Naive thymus-derived CD4-positive, alpha-beta T cell (primary cell): ENCODE measurements at regions not wholly inside any gene's neighbourhood (a gene's known extent, or its start where the extent isn't known, plus 50 kb on each side); places are given as distances from the start of the nearest gene placed in this dataset.
"Not testable (repeated sequence)": the region's sequence is repeated elsewhere in the genome, so short reads cannot be mapped to it uniquely, and the experiment has no call there.

Experiments
- ATAC-seq: fragments of 150-1000 bp; cut with Tn5 transposase; 2 replicates; pipeline ENCODE4 v1.10.0; 2021; ENCODE audit warnings: mild to moderate bottlenecking, moderate library complexity
- CTCF ChIA-PET: fragments of 350-600 bp; sonication (Branson Sonifier 250); formaldehyde crosslinking; loops from one replicate; lab custom pipeline; 2021; ENCODE audit warnings: antibody characterized with exemption; lab: Charles Lee
- POLR2A ChIA-PET: fragments of 350-600 bp; sonication (Branson Sonifier 250); formaldehyde crosslinking; loops from one replicate; lab custom pipeline; 2021; ENCODE audit warnings: antibody characterized with exemption, inconsistent platforms; lab: Charles Lee
- DNase-seq, 9 donors: peaks; one replicate each; pipeline versions ENCODE4 v3.0.0 to v3.0.0-alpha.2; 2020 to 2022; ENCODE audit warnings: mixed read lengths in 1 of 9
- H3K27ac ChIP-seq: one replicate; pipeline ENCODE4 v1.7.0; 2013; ENCODE audit warnings: mild to moderate bottlenecking, low read depth, low read length, moderate library complexity
- H3K27me3 ChIP-seq, 2 donors: one replicate each; pipeline ENCODE4 v1.7.0; 2013; ENCODE audit warnings: low read length in 2 of 2, mild to moderate bottlenecking in 2 of 2, moderate library complexity in 2 of 2; ENCODE audit not compliant: control insufficient read depth in 2 of 2, insufficient read depth in 2 of 2
- H3K36me3 ChIP-seq, 3 experiments: 1 replicate in 2 of 3; 2 replicates in 1 of 3; pipeline ENCODE4 v1.7.0; 2013; ENCODE audit warnings: low read length in 3 of 3, mild to moderate bottlenecking in 3 of 3, moderate library complexity in 1 of 3; ENCODE audit not compliant: insufficient read depth in 3 of 3, control insufficient read depth in 2 of 3
- H3K4me1 ChIP-seq, 2 donors: one replicate each; pipeline ENCODE4 v1.7.0; 2013; ENCODE audit warnings: low read length in 2 of 2, mild to moderate bottlenecking in 2 of 2, moderate library complexity in 1 of 2; ENCODE audit not compliant: control insufficient read depth in 2 of 2, insufficient read depth in 2 of 2
- H3K4me3 ChIP-seq: 2 replicates; pipeline ENCODE4 v1.7.0; 2013; ENCODE audit warnings: mild to moderate bottlenecking, low read length
- H3K9me3 ChIP-seq, 3 experiments: 1 replicate in 2 of 3; 2 replicates in 1 of 3; pipeline ENCODE4 v1.7.0; 2013; ENCODE audit warnings: low read length in 3 of 3; ENCODE audit not compliant: control insufficient read depth in 2 of 3
- H3K27ac Mint-ChIP-seq, 9 donors: one replicate each; pipeline ENCODE4 v1.8.0; 2020 to 2022; ENCODE audit warnings: mixed read lengths in 9 of 9, mild to moderate bottlenecking in 8 of 9, moderate library complexity in 5 of 9, inconsistent platforms in 2 of 9
- H3K27me3 Mint-ChIP-seq, 5 donors: one replicate each; pipeline ENCODE4 v1.8.0; 2021 to 2022; ENCODE audit warnings: mixed read lengths in 5 of 5, mild to moderate bottlenecking in 1 of 5
- H3K36me3 Mint-ChIP-seq, 5 donors: one replicate each; pipeline ENCODE4 v1.8.0; 2020 to 2022; ENCODE audit warnings: mixed read lengths in 5 of 5, mild to moderate bottlenecking in 3 of 5, inconsistent platforms in 1 of 5
- H3K4me1 Mint-ChIP-seq, 7 donors: one replicate each; pipeline ENCODE4 v1.8.0; 2020 to 2022; ENCODE audit warnings: mixed read lengths in 7 of 7, mild to moderate bottlenecking in 3 of 7, inconsistent platforms in 1 of 7
- H3K4me3 Mint-ChIP-seq, 10 donors: one replicate each; pipeline ENCODE4 v1.8.0; 2020 to 2022; ENCODE audit warnings: mild to moderate bottlenecking in 10 of 10, mixed read lengths in 10 of 10, moderate library complexity in 6 of 10, inconsistent platforms in 2 of 10
- H3K9me3 Mint-ChIP-seq, 11 donors: one replicate each; pipeline ENCODE4 v1.8.0; 2020 to 2022; ENCODE audit warnings: mixed read lengths in 11 of 11, mild to moderate bottlenecking in 4 of 11, inconsistent platforms in 1 of 11, moderate library complexity in 1 of 11
- intact Hi-C, 2 donors: fragments of 100-400 bp; cut with micrococcal nuclease; formaldehyde crosslinking; loops; one replicate each; pipeline ENCODE4 v1.15.1; 2023

DNA sequence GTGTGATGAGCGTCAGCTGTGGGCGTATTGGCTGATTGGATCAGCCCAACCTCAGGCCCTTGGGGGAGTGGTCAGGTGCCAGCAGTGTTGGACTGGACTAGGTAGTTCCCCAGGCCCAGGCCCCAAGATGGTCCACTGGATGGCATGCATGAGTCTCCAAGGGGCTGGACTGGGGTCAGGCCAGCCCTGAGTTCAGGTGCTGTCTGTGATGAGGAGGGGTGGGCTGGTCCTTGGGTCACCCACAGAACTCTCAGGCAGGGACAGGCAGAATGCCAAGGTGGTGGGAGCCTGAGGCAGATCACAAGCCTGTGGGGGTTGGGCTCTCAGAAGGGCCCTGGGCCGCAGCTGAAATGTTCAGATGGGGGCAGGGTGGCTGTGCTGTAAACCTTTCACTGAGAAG lies 59.5 kb upstream of the THUMPD2 start:
- no peak overlapping the region for H3K27ac ChIP-seq
- H3K9me3 ChIP-seq, result peaks cover 0 to 5% (median 0%) of the 10 kb centered on the region in 3 experiments
- H3K4me1 ChIP-seq, result no peaks in the 10 kb centered on the region
- ATAC-seq, result peak; percentile 24
- Mint-ChIP-seq H3K36me3 (peaks cover 0 to 3% (median 0%) of the 10 kb centered on the region in 5 donors), H3K27ac (no peak overlapping the region), H3K9me3 (peaks cover 0 to 56% (median 19%) of the 10 kb centered on the region in 11 donors), H3K4me1 (no peaks in the 10 kb centered on the region), H3K27me3 (peaks cover 2 to 26% (median 9%) of the 10 kb centered on the region in 5 donors), H3K4me3 (no peak overlapping the region)
- H3K36me3 ChIP-seq, result no peaks in the 10 kb centered on the region
- CTCF ChIA-PET, result no interaction called here
- no peak overlapping the region for H3K4me3 ChIP-seq
- no peak for DNase-seq
- intact Hi-C loops, result no loop called here
- POLR2A ChIA-PET, result no interaction called here
- peaks cover 0 to 3% of the 10 kb centered on the region in 2 donors for H3K27me3 ChIP-seq

DNA sequence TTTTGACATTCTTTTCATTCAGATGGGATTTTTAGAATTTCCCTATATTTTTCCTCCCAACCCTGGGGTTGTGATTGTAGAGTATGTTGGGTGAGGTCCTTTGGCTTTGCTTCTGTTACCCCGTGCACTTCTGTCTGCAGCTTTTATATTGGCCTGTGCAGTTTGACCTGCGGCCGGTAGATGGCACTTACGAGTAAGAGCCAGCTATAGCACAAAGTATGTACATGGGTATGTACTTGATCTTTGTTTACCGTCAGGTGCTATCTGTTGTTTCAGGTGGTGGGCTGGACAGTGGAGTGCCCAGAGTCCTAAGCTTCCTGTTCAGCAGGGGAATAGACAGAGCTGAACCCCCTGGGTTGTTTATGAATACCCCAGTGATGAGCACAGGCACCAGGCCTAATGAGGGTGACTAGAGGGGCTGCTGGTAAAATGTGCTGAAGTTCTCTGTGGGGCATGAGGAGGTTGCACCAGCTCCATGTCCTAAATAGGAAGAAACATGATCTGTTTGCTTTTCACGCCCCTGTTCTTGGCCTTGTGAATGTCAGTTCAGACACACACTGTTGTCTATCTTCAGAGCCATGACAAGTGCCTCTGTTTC lies 58.9 kb upstream of the THUMPD2 start:
- H3K4me3 Mint-ChIP-seq, result no peak overlapping the region
- CTCF ChIA-PET, result no interaction called here
- no peak overlapping the region for H3K27ac Mint-ChIP-seq
- no peaks in the 10 kb centered on the region for H3K4me1 Mint-ChIP-seq
- ATAC-seq, result peak; percentile 46
- POLR2A ChIA-PET, result no interaction called here
- H3K27me3 ChIP-seq, result peaks cover 0 to 6% of the 10 kb centered on the region in 2 donors
- H3K36me3 ChIP-seq, result no peaks in the 10 kb centered on the region
- H3K4me1 ChIP-seq, result no peaks in the 10 kb centered on the region
- intact Hi-C loops, result no loop called here
- H3K27ac ChIP-seq, result no peak overlapping the region
- no peak for DNase-seq
- peaks cover 0 to 56% (median 19%) of the 10 kb centered on the region in 11 donors for H3K9me3 Mint-ChIP-seq
- no peak overlapping the region for H3K4me3 ChIP-seq
- peaks cover 5 to 29% (median 16%) of the 10 kb centered on the region in 5 donors for H3K27me3 Mint-ChIP-seq
- peaks cover 0 to 5% (median 0%) of the 10 kb centered on the region in 3 experiments for H3K9me3 ChIP-seq
- peaks cover 0 to 3% (median 0%) of the 10 kb centered on the region in 5 donors for H3K36me3 Mint-ChIP-seq

DNA sequence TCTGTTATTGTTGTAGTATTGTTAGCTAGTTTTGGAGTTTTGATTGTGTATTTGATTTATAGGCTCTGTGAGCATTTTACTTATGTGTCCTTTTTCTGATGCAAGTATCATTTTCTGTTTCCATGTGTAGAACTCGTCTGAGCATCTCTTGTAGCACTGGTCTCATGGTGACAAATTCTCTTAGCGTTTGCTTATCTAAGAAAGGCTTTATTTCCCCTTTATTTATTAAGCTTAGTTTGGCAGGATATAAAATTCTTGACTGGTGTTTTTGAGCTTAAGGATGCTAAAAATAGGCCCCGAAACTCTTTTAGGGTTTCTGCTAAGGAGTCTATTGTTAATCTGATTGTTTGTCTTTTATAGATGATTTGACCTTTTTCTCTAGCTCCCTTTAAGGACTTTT lies 57.6 kb upstream of the THUMPD2 start:
- no peaks in the 10 kb centered on the region for H3K36me3 ChIP-seq
- CTCF ChIA-PET, result no interaction called here

DNA sequence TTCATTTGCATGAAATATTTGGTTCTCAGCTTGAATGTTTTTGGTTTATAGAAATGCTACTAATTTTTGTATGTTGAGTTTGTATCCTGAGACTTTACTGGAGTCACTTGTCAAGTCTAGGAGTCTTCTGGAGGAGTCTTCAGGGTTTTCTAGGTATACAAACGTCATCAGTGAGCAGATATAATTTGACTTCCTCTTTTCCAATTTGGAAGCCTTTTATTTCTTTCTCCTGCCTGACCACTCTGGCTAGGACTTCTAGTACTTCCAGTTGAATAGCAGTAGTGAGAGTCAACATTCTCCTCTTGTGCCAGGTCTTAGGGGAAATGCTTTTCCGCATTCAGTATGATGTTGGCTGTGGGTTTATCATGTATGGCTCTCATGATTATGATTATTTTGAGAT lies 55.4 kb upstream of the THUMPD2 start:
- H3K36me3 Mint-ChIP-seq, result peaks cover 0 to 3% (median 0%) of the 10 kb centered on the region in 5 donors
- no peak overlapping the region for H3K27ac ChIP-seq
- no peak for ATAC-seq
- H3K27me3 Mint-ChIP-seq, result peaks cover 7 to 46% (median 22%) of the 10 kb centered on the region in 5 donors
- no peak overlapping the region for H3K27ac Mint-ChIP-seq
- H3K4me1 ChIP-seq, result no peaks in the 10 kb centered on the region
- H3K4me3 ChIP-seq, result no peak overlapping the region
- H3K9me3 ChIP-seq, result peaks cover 0 to 5% (median 0%) of the 10 kb centered on the region in 3 experiments
- no peaks in the 10 kb centered on the region for H3K4me1 Mint-ChIP-seq
- no peak overlapping the region for H3K4me3 Mint-ChIP-seq
- CTCF ChIA-PET, result no interaction called here
- intact Hi-C loops, result no loop called here
- POLR2A ChIA-PET, result no interaction called here
- H3K9me3 Mint-ChIP-seq, result peaks cover 0 to 43% (median 17%) of the 10 kb centered on the region in 11 donors
- H3K27me3 ChIP-seq, result peaks cover 0 to 6% of the 10 kb centered on the region in 2 donors
- no peak for DNase-seq
- no peaks in the 10 kb centered on the region for H3K36me3 ChIP-seq

More for the DNA sequence above, 57.6 kb upstream of the THUMPD2 start:
- no peak overlapping the region for H3K4me3 Mint-ChIP-seq
- Histone ChIP-seq H3K27ac (no peak overlapping the region), H3K27me3 (peaks cover 0 to 6% of the 10 kb centered on the region in 2 donors), H3K4me3 (no peak overlapping the region), H3K9me3 (peaks cover 0 to 5% (median 0%) of the 10 kb centered on the region in 3 experiments), H3K4me1 (no peaks in the 10 kb centered on the region)
- POLR2A ChIA-PET, result no interaction called here
- ATAC-seq, result no peak
- intact Hi-C loops, result no loop called here
- H3K36me3 Mint-ChIP-seq, result peaks cover 0 to 3% (median 0%) of the 10 kb centered on the region in 5 donors
- DNase-seq, result no peak
- H3K27ac Mint-ChIP-seq, result no peak overlapping the region
- H3K9me3 Mint-ChIP-seq, result peaks cover 0 to 56% (median 19%) of the 10 kb centered on the region in 11 donors
- H3K27me3 Mint-ChIP-seq, result peaks cover 5 to 36% (median 20%) of the 10 kb centered on the region in 5 donors
- H3K4me1 Mint-ChIP-seq, result no peaks in the 10 kb centered on the region

DNA sequence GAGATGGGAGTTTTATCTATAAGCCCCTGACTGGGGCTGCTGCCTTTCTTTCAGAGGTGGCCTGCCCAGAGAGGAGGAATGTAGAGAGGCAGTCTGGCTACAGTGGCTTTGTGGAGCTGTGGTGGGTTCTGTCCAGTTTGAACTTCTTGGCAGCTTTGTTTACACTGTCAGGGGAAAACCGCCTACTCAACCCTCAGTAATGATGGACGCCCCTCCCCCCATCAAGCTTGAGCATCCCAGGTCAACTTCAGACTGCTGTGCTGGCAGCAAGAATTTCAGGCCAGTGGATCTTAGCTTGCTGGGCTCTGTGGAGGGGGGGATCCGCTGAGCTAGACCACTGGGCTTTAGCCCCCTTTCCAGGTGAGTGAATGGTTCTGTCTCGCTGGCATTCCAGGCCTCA lies 51.6 kb upstream of the THUMPD2 start:
- CTCF ChIA-PET, H3K36me3 Mint-ChIP-seq, ATAC-seq, H3K9me3 ChIP-seq, H3K4me3 Mint-ChIP-seq, DNase-seq, H3K4me1 Mint-ChIP-seq, H3K36me3 ChIP-seq, H3K27ac ChIP-seq, POLR2A ChIA-PET, intact Hi-C loops, H3K27me3 ChIP-seq, H3K4me3 ChIP-seq, H3K4me1 ChIP-seq, H3K27ac Mint-ChIP-seq: not testable (repeated sequence)
- Mint-ChIP-seq H3K27me3 (peaks cover 9 to 45% (median 21%) of the 10 kb centered on the region in 5 donors), H3K9me3 (peaks cover 0 to 11% (median 5%) of the 10 kb centered on the region in 11 donors)
